ENCODE measurements at regions not wholly inside any gene's neighbourhood (a gene's known extent, or its start where the extent isn't known, plus 50 kb on each side); places are given as distances from the start of the nearest gene placed in this dataset.
A peak's percentile ranks its signal among the peaks of the same experiment; 100 is the strongest.
"Not testable (repeated sequence)": the region's sequence is repeated elsewhere in the genome, so short reads cannot be mapped to it uniquely, and the experiment has no call there.

GRCh38 chr12:84159260-84159659 is 753.3 kb downstream of the SLC6A15 start:
- H3K4me1 ChIP-seq, result no peaks in the 10 kb centered on the region
- no peaks in the 10 kb centered on the region for H3K9me3 ChIP-seq
- WGBS, 2 donors, result 83 to 84% methylated on average over 1 of the region's 1 CpG
- ATAC-seq (no peak), FAIRE-seq (no peak), DNase-seq (no peak)
- no peaks in the 10 kb centered on the region for H3K27me3 ChIP-seq
- no peaks in the 10 kb centered on the region for H3K36me3 ChIP-seq
- no peak overlapping the region for H3K4me3 ChIP-seq
- no peak overlapping the region for H3K27ac ChIP-seq
- TF ChIP-seq, protein P1, sequence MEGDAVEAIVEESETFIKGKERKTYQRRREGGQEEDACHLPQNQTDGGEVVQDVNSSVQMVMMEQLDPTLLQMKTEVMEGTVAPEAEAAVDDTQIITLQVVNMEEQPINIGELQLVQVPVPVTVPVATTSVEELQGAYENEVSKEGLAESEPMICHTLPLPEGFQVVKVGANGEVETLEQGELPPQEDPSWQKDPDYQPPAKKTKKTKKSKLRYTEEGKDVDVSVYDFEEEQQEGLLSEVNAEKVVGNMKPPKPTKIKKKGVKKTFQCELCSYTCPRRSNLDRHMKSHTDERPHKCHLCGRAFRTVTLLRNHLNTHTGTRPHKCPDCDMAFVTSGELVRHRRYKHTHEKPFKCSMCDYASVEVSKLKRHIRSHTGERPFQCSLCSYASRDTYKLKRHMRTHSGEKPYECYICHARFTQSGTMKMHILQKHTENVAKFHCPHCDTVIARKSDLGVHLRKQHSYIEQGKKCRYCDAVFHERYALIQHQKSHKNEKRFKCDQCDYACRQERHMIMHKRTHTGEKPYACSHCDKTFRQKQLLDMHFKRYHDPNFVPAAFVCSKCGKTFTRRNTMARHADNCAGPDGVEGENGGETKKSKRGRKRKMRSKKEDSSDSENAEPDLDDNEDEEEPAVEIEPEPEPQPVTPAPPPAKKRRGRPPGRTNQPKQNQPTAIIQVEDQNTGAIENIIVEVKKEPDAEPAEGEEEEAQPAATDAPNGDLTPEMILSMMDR (IDR thresholded peaks at IDR 0.05), result no peak
- intact Hi-C loops (cut with DNase I), result no loop called here

DNA sequence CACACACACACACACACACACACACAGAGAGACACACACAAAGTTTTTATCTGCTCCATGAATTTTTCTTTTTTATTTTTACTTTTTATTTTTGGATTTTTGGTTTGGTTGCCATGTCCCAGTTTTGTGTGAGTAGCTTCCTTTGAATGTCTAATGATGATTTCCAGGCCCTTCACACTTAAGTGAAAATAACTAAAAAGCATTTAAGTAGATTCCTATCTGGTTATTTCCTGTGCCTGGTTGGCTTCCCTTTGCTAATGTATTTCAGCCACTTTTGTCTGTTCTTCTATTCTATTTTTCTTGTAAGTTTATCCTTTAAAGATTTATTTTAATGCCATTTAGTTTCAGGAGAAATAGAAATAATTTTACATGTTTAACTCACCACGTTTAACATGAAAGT is 755.4 kb downstream of the SLC6A15 start:
- Histone ChIP-seq H3K27me3 (no peaks in the 10 kb centered on the region), H3K4me3 (no peak overlapping the region), H3K27ac (no peak overlapping the region), H3K36me3 (no peaks in the 10 kb centered on the region), H3K9me3 (no peaks in the 10 kb centered on the region), H3K4me1 (no peaks in the 10 kb centered on the region)
- intact Hi-C loops (cut with DNase I), result no loop called here
- no peak for ATAC-seq
- TF ChIP-seq, protein P1 (IDR thresholded peaks at IDR 0.05), result no peak
- no peak for FAIRE-seq
- WGBS, 2 donors, result 64 to 66% methylated on average over 1 of the region's 1 CpG
- DNase-seq, result no peak

DNA sequence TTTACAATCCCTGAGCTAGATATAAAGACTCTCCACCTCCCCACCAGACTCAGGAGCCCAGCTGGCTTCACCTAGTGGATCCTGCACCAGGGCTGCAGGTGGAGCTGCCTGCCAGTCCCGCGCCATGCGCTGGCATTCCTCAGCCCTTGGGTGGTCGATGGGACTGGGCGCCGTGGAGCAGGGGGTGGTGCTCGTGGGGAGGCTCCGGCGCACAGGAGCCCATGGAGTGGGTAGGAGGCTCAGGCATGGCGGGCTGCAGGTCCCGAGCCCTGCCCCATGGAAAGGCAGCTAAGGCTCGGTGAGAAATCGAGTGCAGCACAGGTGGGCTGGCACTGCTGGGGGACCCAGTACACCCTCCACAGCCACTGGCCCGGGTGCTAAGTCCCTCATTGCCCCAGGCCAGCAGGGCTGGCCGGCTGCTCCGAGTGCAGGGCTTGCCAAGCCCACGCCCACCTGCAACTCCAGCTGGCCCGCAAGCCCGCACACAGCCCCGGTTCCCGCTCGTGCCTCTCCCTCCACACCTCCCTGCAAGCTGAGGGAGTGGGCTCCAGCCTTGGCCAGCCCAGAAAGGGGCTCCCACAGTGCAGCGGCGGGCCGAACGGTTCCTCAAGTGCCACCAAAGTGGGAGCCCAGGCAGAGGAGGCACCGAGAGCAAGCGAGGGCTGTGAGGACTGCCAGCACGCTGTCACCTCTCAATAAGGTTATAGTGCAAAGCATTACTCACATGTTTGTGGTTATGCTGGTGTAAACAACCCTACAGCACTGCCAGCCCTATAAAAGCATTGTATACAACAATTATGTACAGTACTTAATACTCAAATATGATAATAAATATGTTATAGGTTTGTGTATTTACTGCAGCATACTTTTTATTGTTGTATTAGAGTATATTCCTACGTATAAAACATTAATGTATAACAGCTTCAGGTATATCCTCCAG is 757.3 kb downstream of the SLC6A15 start:
- H3K9me3 ChIP-seq; H3K27me3 ChIP-seq; FAIRE-seq; ATAC-seq; H3K36me3 ChIP-seq; H3K4me3 ChIP-seq; intact Hi-C loops (cut with DNase I); H3K27ac ChIP-seq; H3K4me1 ChIP-seq: not testable (repeated sequence)
- WGBS, 2 donors, result 87 to 94% methylated on average over 25 to 30 of the region's 30 CpGs
- DNase-seq, result peak in 2 of 6 donors; percentile 28 to 57

DNA sequence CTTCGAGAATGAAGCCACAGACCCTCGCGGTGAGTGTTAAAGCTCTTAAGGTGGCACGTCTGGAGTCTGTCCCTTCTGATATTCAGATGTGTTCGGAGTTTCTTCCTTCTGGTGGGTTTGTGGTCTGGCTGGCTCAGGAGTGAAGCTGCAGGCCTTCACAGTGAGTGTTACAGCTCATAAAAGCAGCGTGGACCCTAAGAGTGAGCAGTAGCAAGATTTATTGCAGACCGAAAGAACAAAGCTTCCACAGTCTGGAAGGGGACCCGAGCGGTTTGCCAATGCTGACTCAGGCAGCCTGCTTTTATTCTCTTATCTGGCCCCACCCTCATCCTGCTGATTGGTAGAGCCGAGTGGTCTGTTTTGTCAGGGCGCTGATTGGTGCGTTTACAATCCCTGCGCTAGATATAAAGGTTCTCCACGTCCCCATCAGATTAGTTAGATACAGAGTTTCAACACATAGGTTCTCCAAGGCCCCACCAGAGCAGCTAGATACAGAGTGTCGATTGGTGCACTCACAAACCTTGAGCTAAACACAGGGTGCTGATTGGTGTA is 758.1 kb downstream of the SLC6A15 start:
- H3K36me3 ChIP-seq; H3K27ac ChIP-seq; H3K4me1 ChIP-seq; H3K4me3 ChIP-seq; FAIRE-seq; intact Hi-C loops (cut with DNase I); H3K9me3 ChIP-seq; DNase-seq; H3K27me3 ChIP-seq; ATAC-seq: not testable (repeated sequence)
- 86 to 90% methylated on average over 15 of the region's 15 CpGs for WGBS, 2 donors

GRCh38 chr12:84150201-84150600 is 762.4 kb downstream of the SLC6A15 start:
- intact Hi-C loops (cut with DNase I), result no loop called here
- no peaks in the 10 kb centered on the region for H3K9me3 ChIP-seq
- H3K4me3 ChIP-seq, result no peak overlapping the region
- H3K4me1 ChIP-seq, result no peaks in the 10 kb centered on the region
- 82 to 85% methylated on average over 3 of the region's 3 CpGs for WGBS, 2 donors
- H3K27ac ChIP-seq, result no peak overlapping the region
- no peak for FAIRE-seq
- no peaks in the 10 kb centered on the region for H3K36me3 ChIP-seq
- DNase-seq, result no peak
- no peak for ATAC-seq
- H3K27me3 ChIP-seq, result no peaks in the 10 kb centered on the region
- TF ChIP-seq, protein P1 (IDR thresholded peaks at IDR 0.05), result no peak

- no peaks in the 10 kb centered on the region for H3K9me3 ChIP-seq
- TF ChIP-seq, protein P1 (IDR thresholded peaks at IDR 0.05), result no peak
- no peaks in the 10 kb centered on the region for H3K4me1 ChIP-seq
- H3K27me3 ChIP-seq, result no peaks in the 10 kb centered on the region
- intact Hi-C loops (cut with DNase I), result no loop called here
- H3K4me3 ChIP-seq, result no peak overlapping the region
- peak in 1 of 6 donors; percentile 17 for DNase-seq
- WGBS, 2 donors, result 78 to 80% methylated on average over 3 of the region's 3 CpGs
- no peaks in the 10 kb centered on the region for H3K36me3 ChIP-seq
- no peak for FAIRE-seq
- no peak overlapping the region for H3K27ac ChIP-seq
- no peak for ATAC-seq
These were observed 764.3 kb downstream of the SLC6A15 start for GRCh38 chr12:84148335-84148734.

All from pancreas (tissue), 10 donors.